ENCODE measurements at regions not wholly inside any gene's neighbourhood (a gene's known extent, or its start where the extent isn't known, plus 50 kb on each side); places are given as distances from the start of the nearest gene placed in this dataset.
A peak's percentile ranks its signal among the peaks of the same experiment; 100 is the strongest.

- DNase-seq (ENCODE audit: extremely low read depth in 1 of 4, low spot score in 3 of 4) (no peak), ATAC-seq (no peak), FAIRE-seq (no peak)
- peak overlapping the region; percentile 49; the same call in 1 of the 2 replicates for H2AFZ ChIP-seq (ENCODE audit: low read depth, low read length)
- H3K9me3 ChIP-seq (replicated peaks; ENCODE audit: control insufficient read depth, insufficient read depth, low read depth, low read length): no peaks in the 10 kb centered on the region
- no peak overlapping the region for H3K4me3 ChIP-seq
- H4K20me1 ChIP-seq (replicated peaks; ENCODE audit: control insufficient read depth, insufficient read depth, low read length): no peaks in the 10 kb centered on the region
- H3K36me3 ChIP-seq (ENCODE audit: control insufficient read depth, insufficient read depth, low read length): no peaks in the 10 kb centered on the region
- ChIA-PET CTCF (ENCODE audit: low intra/inter-chr PET ratio) (no interaction called here), POLR2A (interaction anchor here (1.0 to 1.6 kb wide), 2 partner anchors 11 to 14 kb away, joined by 3 read pairs; no protein-coding TSS in a partner anchor)
- intact Hi-C loops (cut with micrococcal nuclease): no loop called here
- peaks cover 5 to 28% of the 10 kb centered on the region in 2 experiments; a peak in 3 of 5 replicates for H3K4me1 ChIP-seq (replicated peaks in 1 of 2; ENCODE audit: control insufficient read depth in 2 of 2, insufficient read depth in 2 of 2, low read length in 2 of 2)
- no peak overlapping the region for H3K4me2 ChIP-seq (ENCODE audit: insufficient read depth, low read length)
- 37% methylated on average over 7 of the region's 7 CpGs for WGBS (ENCODE audit: insufficient coverage, low coverage, missing lambda C conversion rate)
- H3K27ac ChIP-seq (ENCODE audit: extremely low read depth, low read depth, low read length): no peak overlapping the region
- H3K9me1 ChIP-seq (ENCODE audit: control insufficient read depth, insufficient read depth, low read length): no peaks in the 10 kb centered on the region
- in situ Hi-C loops (cut with MboI): no loop called here
- no peaks in the 10 kb centered on the region for H3K27me3 ChIP-seq (ENCODE audit: control insufficient read depth in 2 of 2, insufficient read depth in 2 of 2, low read length in 2 of 2)
- H3K79me2 ChIP-seq (ENCODE audit: control insufficient read depth, insufficient read depth, low read length): no peaks in the 10 kb centered on the region
- peak overlapping the region in 1 of 2 experiments; percentile 80; a peak in 1 of 4 replicates for H3K9ac ChIP-seq (ENCODE audit: insufficient read depth in 1 of 2, low read depth in 2 of 2, low read length in 2 of 2)
- no TSS peak for BruUV-seq (replicated peaks)
- peak; percentile 90 for TF ChIP-seq ZNF24 (IDR thresholded peaks at IDR 0.05)
- TF ChIP-seq, protein P1, sequence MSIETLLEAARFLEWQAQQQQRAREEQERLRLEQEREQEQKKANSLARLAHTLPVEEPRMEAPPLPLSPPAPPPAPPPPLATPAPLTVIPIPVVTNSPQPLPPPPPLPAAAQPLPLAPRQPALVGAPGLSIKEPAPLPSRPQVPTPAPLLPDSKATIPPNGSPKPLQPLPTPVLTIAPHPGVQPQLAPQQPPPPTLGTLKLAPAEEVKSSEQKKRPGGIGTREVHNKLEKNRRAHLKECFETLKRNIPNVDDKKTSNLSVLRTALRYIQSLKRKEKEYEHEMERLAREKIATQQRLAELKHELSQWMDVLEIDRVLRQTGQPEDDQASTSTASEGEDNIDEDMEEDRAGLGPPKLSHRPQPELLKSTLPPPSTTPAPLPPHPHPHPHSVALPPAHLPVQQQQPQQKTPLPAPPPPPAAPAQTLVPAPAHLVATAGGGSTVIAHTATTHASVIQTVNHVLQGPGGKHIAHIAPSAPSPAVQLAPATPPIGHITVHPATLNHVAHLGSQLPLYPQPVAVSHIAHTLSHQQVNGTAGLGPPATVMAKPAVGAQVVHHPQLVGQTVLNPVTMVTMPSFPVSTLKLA (conservative IDR thresholded peaks at IDR 0.05): no peak
- no peak for TF ChIP-seq ESRRB (CRISPR knock-in tag; IDR thresholded peaks at IDR 0.05; ENCODE audit: borderline replicate concordance)
- TF ChIP-seq BRF1 (IDR thresholded peaks at IDR 0.05; ENCODE audit: borderline replicate concordance, extremely low read depth, insufficient read length): no peak
- TF ChIP-seq CXXC5 (CRISPR knock-in tag; IDR thresholded peaks at IDR 0.05): no peak
Measured at GRCh38 chr20:50271176-50271575, 80.5 kb downstream of the CEBPB start.

All from K562 (cell line).